GM20431 (cell line): ENCODE measurements at regions not wholly inside any gene's neighbourhood (a gene's known extent, or its start where the extent isn't known, plus 50 kb on each side); places are given as distances from the start of the nearest gene placed in this dataset.
"Not testable (repeated sequence)": the region's sequence is repeated elsewhere in the genome, so short reads cannot be mapped to it uniquely, and the experiment has no call there.

Experiments used
- in situ Hi-C: fragments of 300-500 bp; cut with MseI, MboI; formaldehyde crosslinking; loops from one replicate; pipeline ENCODE4 v1.15.0; 2020; ENCODE audit warnings: low sequenced_read_pairs; ENCODE audit not compliant: unreplicated experiment

- in situ Hi-C loops: no loop called here
Measured at GRCh38 chr18:9032519-9032918, 70.0 kb upstream of the NDUFV2 start.

GRCh38 chr18:9038277-9038871 lies 64.1 kb upstream of the NDUFV2 start:
- in situ Hi-C loops: no loop called here

GRCh38 chr18:9039441-9040071 lies 62.9 kb upstream of the NDUFV2 start:
- in situ Hi-C loops: no loop called here

GRCh38 chr18:9042766-9043481 lies 59.6 kb upstream of the NDUFV2 start:
- in situ Hi-C loops: no loop called here

GRCh38 chr18:9043581-9043980 lies 58.9 kb upstream of the NDUFV2 start:
- in situ Hi-C loops: no loop called here

- in situ Hi-C loops: no loop called here
Measured at GRCh38 chr18:9047715-9048114, 54.8 kb upstream of the NDUFV2 start.

GRCh38 chr18:9048236-9048635 lies 54.3 kb upstream of the NDUFV2 start:
- in situ Hi-C loops: no loop called here

- in situ Hi-C loops: no loop called here
Measured at GRCh38 chr18:9048808-9049494, 53.5 kb upstream of the NDUFV2 start.

- in situ Hi-C loops: no loop called here
Measured at GRCh38 chr18:9049495-9049809, 53.0 kb upstream of the NDUFV2 start.

GRCh38 chr18:9050628-9051284 lies 51.7 kb upstream of the NDUFV2 start:
- in situ Hi-C loops: not testable (repeated sequence)
